ENCODE measurements at regions not wholly inside any gene's neighbourhood (a gene's known extent, or its start where the extent isn't known, plus 50 kb on each side); places are given as distances from the start of the nearest gene placed in this dataset.
"Not testable (repeated sequence)": the region's sequence is repeated elsewhere in the genome, so short reads cannot be mapped to it uniquely, and the experiment has no call there.

- FAIRE-seq: no peak
Measured at GRCh38 chr13:28607187-28607955, 51.6 kb upstream of the POMP start.

- no peak for FAIRE-seq
Measured at GRCh38 chr13:28606466-28606865, 52.5 kb upstream of the POMP start.

- not testable (repeated sequence) for FAIRE-seq
Measured at GRCh38 chr13:28605147-28605546, 53.8 kb upstream of the POMP start.

- FAIRE-seq: no peak
Measured at GRCh38 chr13:28603043-28603664, 55.8 kb upstream of the POMP start.

GRCh38 chr13:28602580-28602979 is 56.4 kb upstream of the POMP start:
- no peak for FAIRE-seq

- no peak for FAIRE-seq
Measured at GRCh38 chr13:28601581-28601980, 57.3 kb upstream of the POMP start.

GRCh38 chr13:28597641-28598040 is 61.3 kb upstream of the POMP start:
- no peak for FAIRE-seq

GRCh38 chr13:28590461-28590860 is 68.5 kb upstream of the POMP start:
- FAIRE-seq: no peak

- no peak for FAIRE-seq
Measured at GRCh38 chr13:28588296-28588695, 70.6 kb upstream of the POMP start.

- no peak for FAIRE-seq
Measured at GRCh38 chr13:28587174-28587540, 71.8 kb upstream of the POMP start.

GRCh38 chr13:28586439-28587173 is 72.3 kb upstream of the POMP start:
- FAIRE-seq: no peak

- no peak for FAIRE-seq
Measured at GRCh38 chr13:28585561-28585960, 73.4 kb upstream of the POMP start.

GRCh38 chr13:28584873-28585381 is 74.0 kb upstream of the POMP start:
- FAIRE-seq: no peak

GRCh38 chr13:28583651-28584091 is 75.3 kb upstream of the POMP start:
- no peak for FAIRE-seq

- no peak for FAIRE-seq
Measured at GRCh38 chr13:28582892-28583240, 76.1 kb upstream of the POMP start.

GRCh38 chr13:28582225-28582891 is 76.6 kb upstream of the POMP start:
- FAIRE-seq: no peak

- no peak for FAIRE-seq
Measured at GRCh38 chr13:28581451-28581850, 77.5 kb upstream of the POMP start.

- FAIRE-seq: no peak
Measured at GRCh38 chr13:28579736-28580135, 79.2 kb upstream of the POMP start.

- FAIRE-seq: no peak
Measured at GRCh38 chr13:28579322-28579721, 79.6 kb upstream of the POMP start.

GRCh38 chr13:28576067-28576466 is 81.1 kb upstream of the FLT1 start:
- no peak for FAIRE-seq

GRCh38 chr13:28575200-28575599 is 80.3 kb upstream of the FLT1 start:
- FAIRE-seq: no peak

GRCh38 chr13:28574617-28575142 is 79.8 kb upstream of the FLT1 start:
- FAIRE-seq: no peak

Measured in endometrium (tissue), 2 donors.